Keratinocyte (primary cell): ENCODE measurements at regions not wholly inside any gene's neighbourhood (a gene's known extent, or its start where the extent isn't known, plus 50 kb on each side); places are given as distances from the start of the nearest gene placed in this dataset.

Experiments used
- EZH2 ChIP-seq: IDR thresholded peaks from one replicate; pipeline ENCODE4 v1.6.1; 2012; ENCODE audit warnings: inconsistent platforms, mild to moderate bottlenecking, low read length, moderate library complexity
- TF ChIP-seq, protein P1 (sequence below), 3 experiments: IDR thresholded peaks in 1 of 3; conservative IDR thresholded peaks in 1 of 3; optimal IDR thresholded peaks in 1 of 3; 2 replicates in 2 of 3; 3 replicates in 1 of 3; pipeline versions ENCODE3 to v1.5.1; 2011; ENCODE audit warnings: low read length in 3 of 3, mild to moderate bottlenecking in 3 of 3, moderate library complexity in 2 of 3, control low read depth in 1 of 3, inconsistent platforms in 1 of 3; ENCODE audit not compliant: insufficient read depth in 2 of 3; ENCODE audit errors: extremely low read depth in 1 of 3

DNA sequence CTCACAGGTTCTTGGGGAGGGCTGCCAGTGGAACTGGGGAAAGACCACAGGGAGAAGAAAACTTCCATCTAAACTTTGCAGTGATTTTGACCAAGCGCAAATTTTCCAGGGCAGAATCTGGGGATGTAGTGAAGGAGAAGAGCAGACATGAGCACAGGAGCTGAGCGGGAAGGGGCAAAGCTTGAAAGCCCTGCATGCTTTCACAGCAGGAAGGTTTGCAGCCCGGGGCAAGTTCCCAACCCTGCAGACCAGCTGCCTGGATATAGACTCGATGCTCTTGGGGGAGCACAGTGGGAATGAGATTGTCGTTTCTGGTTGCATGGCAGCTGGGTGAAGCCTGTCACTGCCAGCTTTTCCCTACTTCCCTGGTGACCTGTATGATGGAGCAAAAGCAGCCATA is 276.8 kb upstream of the RORB start:
- TF ChIP-seq, protein P1, sequence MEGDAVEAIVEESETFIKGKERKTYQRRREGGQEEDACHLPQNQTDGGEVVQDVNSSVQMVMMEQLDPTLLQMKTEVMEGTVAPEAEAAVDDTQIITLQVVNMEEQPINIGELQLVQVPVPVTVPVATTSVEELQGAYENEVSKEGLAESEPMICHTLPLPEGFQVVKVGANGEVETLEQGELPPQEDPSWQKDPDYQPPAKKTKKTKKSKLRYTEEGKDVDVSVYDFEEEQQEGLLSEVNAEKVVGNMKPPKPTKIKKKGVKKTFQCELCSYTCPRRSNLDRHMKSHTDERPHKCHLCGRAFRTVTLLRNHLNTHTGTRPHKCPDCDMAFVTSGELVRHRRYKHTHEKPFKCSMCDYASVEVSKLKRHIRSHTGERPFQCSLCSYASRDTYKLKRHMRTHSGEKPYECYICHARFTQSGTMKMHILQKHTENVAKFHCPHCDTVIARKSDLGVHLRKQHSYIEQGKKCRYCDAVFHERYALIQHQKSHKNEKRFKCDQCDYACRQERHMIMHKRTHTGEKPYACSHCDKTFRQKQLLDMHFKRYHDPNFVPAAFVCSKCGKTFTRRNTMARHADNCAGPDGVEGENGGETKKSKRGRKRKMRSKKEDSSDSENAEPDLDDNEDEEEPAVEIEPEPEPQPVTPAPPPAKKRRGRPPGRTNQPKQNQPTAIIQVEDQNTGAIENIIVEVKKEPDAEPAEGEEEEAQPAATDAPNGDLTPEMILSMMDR (optimal IDR thresholded peaks at IDR 0.05 in 1 of 3, IDR thresholded peaks at IDR 0.05 in 1 of 3, conservative IDR thresholded peaks at IDR 0.05 in 1 of 3; ENCODE audit: extremely low read depth in 1 of 3, insufficient read depth in 2 of 3, low read length in 3 of 3) = no peak
- TF ChIP-seq EZH2 = no peak
